Esophagus (tissue), 2 donors: ENCODE measurements at regions not wholly inside any gene's neighbourhood (a gene's known extent, or its start where the extent isn't known, plus 50 kb on each side); places are given as distances from the start of the nearest gene placed in this dataset.

Source experiments
- H3K27ac ChIP-seq, 2 donors: one replicate each; pipeline ENCODE4 v1.5.1; 2013; ENCODE audit warnings: low read depth in 2 of 2, mild to moderate bottlenecking in 2 of 2, inconsistent platforms in 1 of 2, low read length in 1 of 2, moderate library complexity in 1 of 2
- H3K27me3 ChIP-seq, 2 donors: one replicate each; pipeline ENCODE4 v1.6.1; 2013; ENCODE audit warnings: low read length in 2 of 2, control low read depth in 1 of 2, mild to moderate bottlenecking in 1 of 2; ENCODE audit not compliant: insufficient read depth in 2 of 2, control insufficient read depth in 1 of 2
- H3K36me3 ChIP-seq, 2 donors: one replicate each; pipeline ENCODE4 v1.6.1; 2013; ENCODE audit warnings: low read length in 1 of 2; ENCODE audit not compliant: control insufficient read depth in 2 of 2, insufficient read depth in 2 of 2
- H3K4me1 ChIP-seq, 2 donors: one replicate each; pipeline ENCODE4 v1.6.1; 2013; ENCODE audit warnings: low read length in 1 of 2; ENCODE audit not compliant: control insufficient read depth in 2 of 2, insufficient read depth in 2 of 2
- H3K4me3 ChIP-seq, 2 donors: one replicate each; pipeline ENCODE4 v1.5.1; 2013; ENCODE audit warnings: low read length in 2 of 2, mild to moderate bottlenecking in 2 of 2, low read depth in 1 of 2, moderate library complexity in 1 of 2
- H3K9me3 ChIP-seq, 2 donors: one replicate each; pipeline ENCODE4 v1.6.1; 2013; ENCODE audit warnings: mild to moderate bottlenecking in 2 of 2, low read depth in 1 of 2, low read length in 1 of 2, moderate library complexity in 1 of 2; ENCODE audit not compliant: control insufficient read depth in 2 of 2, insufficient read depth in 1 of 2
- WGBS, 2 donors: extraction: QIAGEN DNeasy Blood & Tissue Kit; methylation state at CpG; one replicate each; pipeline ENCODE4 v1.1.7; 2013; 5-methylcytosine and 5-hydroxymethylcytosine counted together
- donor health status: healthy with polysubstance abuse.
- donor health status: Bipolar disorder and iron deficiency.

DNA sequence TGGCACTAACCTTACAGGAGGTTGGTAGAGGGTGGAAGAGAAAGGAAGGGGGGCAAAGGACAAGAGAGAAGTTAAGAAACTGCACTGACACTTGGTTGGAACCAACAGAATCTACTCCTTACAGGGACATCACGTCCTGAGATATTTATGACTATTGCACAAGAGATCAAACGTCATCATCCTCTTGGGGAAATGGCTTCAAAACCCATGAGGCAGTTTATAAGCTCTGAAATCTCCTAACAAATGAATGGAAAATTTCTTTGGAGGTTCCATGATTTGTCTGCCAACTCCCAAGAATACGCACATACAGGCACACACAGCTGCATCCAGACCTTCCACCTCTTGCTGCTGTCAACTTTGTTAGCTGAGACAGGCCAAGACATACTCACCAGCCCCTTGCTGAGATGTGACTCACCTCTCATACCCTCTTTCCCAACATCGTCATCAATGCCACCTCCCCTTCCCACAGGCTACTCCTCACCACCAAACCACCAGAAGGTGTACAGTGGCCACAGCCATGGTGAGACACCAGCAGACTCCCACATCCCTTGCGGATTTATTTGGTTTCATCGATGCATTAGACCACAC, 135.5 kb downstream of the SETD4 start:
- WGBS, 2 donors = 51 to 61% methylated on average over 6 of the region's 6 CpGs
- Histone ChIP-seq H3K9me3 (no peaks in the 10 kb centered on the region), H3K4me1 (peaks cover 0 to 3% of the 10 kb centered on the region in 2 donors), H3K27ac (no peak overlapping the region), H3K4me3 (no peak overlapping the region), H3K36me3 (no peaks in the 10 kb centered on the region), H3K27me3 (no peaks in the 10 kb centered on the region)

DNA sequence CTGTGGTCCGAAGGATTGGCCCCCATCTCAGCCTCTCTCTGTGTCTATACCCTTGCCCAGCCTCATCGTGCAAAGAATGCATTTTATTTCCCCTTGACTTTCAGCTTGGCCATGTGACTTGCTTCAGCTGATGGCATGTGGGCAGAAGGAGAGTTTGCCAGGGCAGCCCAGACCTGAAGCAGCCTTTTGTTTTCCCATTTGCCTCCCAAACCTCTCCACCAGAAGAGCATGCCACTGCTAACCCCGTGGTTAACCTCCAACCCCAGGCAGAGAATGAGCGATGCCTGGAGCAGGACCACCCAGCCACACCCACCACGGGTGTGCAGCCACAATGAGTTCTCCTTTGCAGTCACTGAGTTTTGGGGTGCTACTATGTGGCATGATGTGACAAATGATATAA, 136.4 kb downstream of the SETD4 start:
- H3K36me3 ChIP-seq = no peaks in the 10 kb centered on the region
- no peak overlapping the region for H3K27ac ChIP-seq
- H3K4me1 ChIP-seq = peaks cover 0 to 3% of the 10 kb centered on the region in 2 donors
- no peak overlapping the region for H3K4me3 ChIP-seq
- no peaks in the 10 kb centered on the region for H3K9me3 ChIP-seq
- 78 to 82% methylated on average over 5 of the region's 5 CpGs for WGBS, 2 donors
- no peaks in the 10 kb centered on the region for H3K27me3 ChIP-seq

DNA sequence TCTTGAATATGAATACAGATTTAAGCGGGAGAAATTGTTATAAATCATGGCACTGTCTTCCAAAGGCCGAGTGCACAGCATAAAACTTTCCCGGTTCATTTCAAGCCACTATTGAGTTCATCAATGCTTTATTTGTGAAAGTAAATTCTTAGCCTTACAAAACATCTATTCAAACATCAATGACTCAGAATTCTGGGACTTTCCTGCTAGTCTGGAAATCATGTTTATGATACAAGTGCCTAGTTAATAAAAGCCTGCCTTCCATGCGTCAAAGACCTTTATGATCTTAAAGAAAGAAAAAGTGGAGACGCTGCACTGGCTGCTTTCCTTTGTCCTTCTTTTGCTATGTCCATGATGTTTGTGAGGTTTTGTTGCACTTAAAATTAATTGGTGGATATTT, 137.7 kb downstream of the SETD4 start:
- Histone ChIP-seq H3K4me3 (no peak overlapping the region), H3K27ac (no peak overlapping the region)
- WGBS, 2 donors = 40 to 54% methylated on average over 5 of the region's 5 CpGs

DNA sequence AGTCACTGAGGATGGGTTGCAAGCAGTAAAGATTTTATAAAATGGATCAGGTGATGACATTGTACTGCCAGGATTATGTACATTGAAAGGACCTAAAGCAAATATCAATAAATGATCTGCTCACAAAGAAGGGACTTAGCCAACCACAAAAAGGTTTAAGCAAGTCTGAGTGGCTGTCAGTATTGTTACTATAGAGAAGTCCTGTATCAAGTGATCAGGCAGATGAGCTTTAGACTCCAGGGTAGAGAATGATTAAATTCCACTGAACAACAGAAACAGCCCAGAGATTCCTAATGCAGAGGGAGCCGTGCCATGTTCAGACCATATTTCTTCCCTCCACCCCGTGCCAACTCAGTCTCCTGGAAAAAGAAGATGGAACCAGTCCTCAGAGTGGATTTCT, 138.9 kb downstream of the SETD4 start:
- H3K27ac ChIP-seq = no peak overlapping the region
- no peaks in the 10 kb centered on the region for H3K36me3 ChIP-seq
- H3K4me3 ChIP-seq = no peak overlapping the region
- no peaks in the 10 kb centered on the region for H3K27me3 ChIP-seq
- H3K4me1 ChIP-seq = peaks cover 0 to 3% of the 10 kb centered on the region in 2 donors
- H3K9me3 ChIP-seq = no peaks in the 10 kb centered on the region
- 73 to 78% methylated on average over 2 of the region's 2 CpGs for WGBS, 2 donors

More for the DNA sequence above, 137.7 kb downstream of the SETD4 start:
- H3K36me3 ChIP-seq = no peaks in the 10 kb centered on the region
- H3K4me1 ChIP-seq = peaks cover 0 to 3% of the 10 kb centered on the region in 2 donors
- H3K9me3 ChIP-seq = no peaks in the 10 kb centered on the region
- no peaks in the 10 kb centered on the region for H3K27me3 ChIP-seq

DNA sequence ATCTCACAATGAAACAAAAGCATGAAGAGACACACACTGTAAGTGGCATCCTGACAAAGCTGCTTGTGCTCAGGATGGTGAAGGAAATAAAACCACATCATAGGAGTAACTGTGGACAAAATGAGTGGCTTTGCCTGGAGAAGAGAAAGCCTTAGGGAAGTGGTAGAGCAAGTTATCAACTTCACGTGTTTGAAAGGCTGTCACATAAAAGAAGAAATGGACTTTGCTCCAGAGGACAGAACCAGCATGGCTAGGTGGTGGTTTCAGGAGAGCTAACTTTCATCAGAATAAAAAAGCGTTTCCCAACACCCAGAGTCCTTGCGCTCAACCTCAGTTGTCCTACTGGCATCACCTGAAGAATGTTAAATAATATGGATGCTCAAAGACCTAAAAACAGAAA, 139.9 kb downstream of the SETD4 start:
- Histone ChIP-seq H3K27me3 (no peaks in the 10 kb centered on the region), H3K9me3 (no peaks in the 10 kb centered on the region), H3K36me3 (no peaks in the 10 kb centered on the region), H3K4me3 (no peak overlapping the region), H3K4me1 (peaks cover 0 to 3% of the 10 kb centered on the region in 2 donors), H3K27ac (no peak overlapping the region)
- 71 to 72% methylated on average over 3 of the region's 3 CpGs for WGBS, 2 donors

DNA sequence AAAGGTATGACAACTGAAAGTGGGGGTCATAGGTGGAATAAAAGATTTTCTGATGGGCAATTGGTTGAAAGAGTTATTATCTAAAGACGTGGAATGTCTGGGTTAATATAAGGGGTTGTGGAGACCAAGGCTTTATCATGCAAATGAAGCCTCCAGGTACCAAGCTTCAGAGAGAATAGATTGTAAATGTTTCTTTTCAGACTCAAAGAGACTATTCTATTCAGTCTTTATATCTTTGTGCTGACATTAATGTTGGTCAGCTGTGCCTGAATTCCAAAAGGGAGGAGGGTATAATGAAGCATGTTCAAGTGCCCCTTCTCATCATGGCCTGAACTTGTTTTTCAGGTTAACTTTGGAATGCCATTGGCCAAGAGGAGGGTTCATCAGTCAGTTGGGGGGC, 145.3 kb downstream of the SETD4 start:
- H3K4me3 ChIP-seq = no peak overlapping the region
- 74% methylated on average over 1 of the region's 1 CpG for WGBS, 2 donors
- no peaks in the 10 kb centered on the region for H3K27me3 ChIP-seq
- no peak overlapping the region for H3K27ac ChIP-seq
- no peaks in the 10 kb centered on the region for H3K4me1 ChIP-seq
- H3K9me3 ChIP-seq = no peaks in the 10 kb centered on the region
- H3K36me3 ChIP-seq = no peaks in the 10 kb centered on the region

DNA sequence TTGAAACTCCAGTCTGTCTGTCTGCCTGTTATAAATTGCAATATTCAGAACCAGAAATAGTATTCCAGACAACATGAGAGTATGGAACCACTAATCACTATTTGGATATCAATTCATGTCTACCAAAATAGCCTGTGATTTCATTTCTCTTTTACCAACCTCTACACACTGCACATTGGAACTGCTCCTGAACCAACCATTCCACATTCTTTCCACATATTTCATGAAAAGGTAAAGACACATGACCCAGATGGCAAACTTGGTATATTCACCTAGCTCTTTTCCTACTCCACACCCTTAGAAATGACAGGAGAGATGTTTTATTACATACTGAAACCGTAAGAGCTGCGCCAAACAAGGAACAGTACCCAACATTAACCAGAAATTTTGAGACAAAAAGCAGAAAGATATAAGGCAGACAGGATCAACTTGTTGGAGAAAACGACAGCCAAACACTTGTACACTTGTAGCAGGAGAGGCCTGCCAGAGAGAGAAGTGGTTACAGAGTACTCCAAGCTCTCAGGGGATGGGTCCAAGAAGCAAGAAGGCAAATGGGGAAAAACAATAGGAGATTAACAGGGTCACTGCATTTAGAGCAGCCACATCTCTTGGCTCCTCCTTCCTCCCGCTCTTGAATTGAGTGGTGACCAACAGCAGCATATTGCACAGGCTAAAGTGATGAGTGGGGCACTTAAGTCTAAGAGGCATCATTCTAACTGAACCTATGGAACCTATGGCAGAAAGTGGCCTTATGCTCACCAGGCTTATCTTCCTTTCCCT, 148.7 kb downstream of the SETD4 start:
- H3K4me1 ChIP-seq = no peaks in the 10 kb centered on the region
- H3K36me3 ChIP-seq = no peaks in the 10 kb centered on the region
- no peaks in the 10 kb centered on the region for H3K9me3 ChIP-seq
- H3K4me3 ChIP-seq = no peak overlapping the region
- H3K27me3 ChIP-seq = no peaks in the 10 kb centered on the region
- H3K27ac ChIP-seq = no peak overlapping the region
- 73 to 82% methylated on average over 4 of the region's 4 CpGs for WGBS, 2 donors

DNA sequence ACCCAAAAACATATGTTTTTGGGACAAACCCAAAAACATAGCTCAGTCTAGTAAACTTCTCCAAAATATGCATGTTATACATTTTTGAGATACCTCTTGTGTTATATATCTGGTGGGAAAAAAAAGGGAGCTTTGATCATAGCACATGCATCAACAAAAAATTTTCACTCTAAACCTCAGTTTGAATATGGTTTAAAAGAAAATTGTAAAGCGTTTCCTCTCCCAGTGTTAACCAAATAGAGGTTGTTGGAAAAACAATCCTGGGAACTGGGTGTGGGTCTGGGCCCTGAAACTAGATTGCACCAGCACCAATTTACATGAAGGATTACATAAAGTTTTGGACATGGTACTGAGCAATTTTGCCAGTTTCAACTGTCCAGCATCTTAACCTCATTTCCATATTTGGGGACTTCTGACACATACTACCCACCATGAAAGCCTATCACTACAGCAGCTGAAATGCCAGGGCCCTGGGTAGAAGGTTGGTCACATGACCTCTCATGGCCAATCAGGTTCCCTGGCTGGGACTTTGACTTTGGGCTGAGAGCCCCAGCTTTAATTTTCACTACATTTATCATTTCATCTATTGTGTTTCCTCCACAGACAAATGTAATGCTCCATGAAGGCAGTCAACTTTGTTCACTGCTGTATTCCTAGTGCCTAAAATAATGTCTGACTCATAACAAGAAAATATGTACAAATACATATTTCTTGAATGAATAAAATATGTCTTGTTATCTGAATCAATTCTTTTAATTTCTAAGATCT, 150.7 kb downstream of the SETD4 start:
- 75 to 78% methylated on average over 1 of the region's 1 CpG for WGBS, 2 donors
- Histone ChIP-seq H3K27me3 (no peaks in the 10 kb centered on the region), H3K4me1 (no peaks in the 10 kb centered on the region), H3K9me3 (no peaks in the 10 kb centered on the region), H3K4me3 (no peak overlapping the region), H3K36me3 (no peaks in the 10 kb centered on the region), H3K27ac (no peak overlapping the region)

DNA sequence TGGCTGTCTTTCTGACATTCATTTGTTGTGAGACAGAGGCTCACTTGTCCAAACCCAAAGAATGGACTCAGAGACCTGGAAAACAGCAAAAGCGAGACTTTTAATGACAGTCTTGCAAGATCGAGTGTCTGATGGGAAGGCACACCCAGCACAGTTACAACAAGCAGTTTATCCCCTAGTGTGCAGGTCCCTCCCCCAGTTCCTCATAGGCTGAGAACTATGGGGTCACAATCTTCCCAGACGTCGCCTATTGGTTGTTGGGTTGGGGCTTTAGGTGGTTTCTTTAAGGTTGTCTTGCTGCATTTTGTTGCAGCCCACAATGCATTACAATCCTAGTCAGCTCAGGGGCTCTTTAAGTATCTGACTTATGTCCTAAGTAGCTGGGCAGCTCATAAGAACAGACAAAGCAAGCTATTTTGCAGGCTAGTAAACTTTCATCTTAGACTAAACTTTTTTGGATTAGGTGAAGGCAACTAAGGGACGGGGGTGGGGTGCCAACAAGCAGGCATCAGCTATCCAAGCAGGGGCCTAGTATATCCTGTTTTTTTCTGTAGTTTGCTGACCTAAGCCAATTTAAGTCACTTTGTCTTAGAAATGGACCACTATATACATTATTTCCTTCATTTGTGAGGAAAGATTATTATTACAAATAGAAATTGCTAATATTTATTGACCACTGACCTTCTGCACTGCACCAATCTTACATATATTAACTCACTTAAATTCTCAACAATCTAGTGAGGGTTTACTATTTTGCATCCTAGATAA, 151.8 kb downstream of the SETD4 start:
- Histone ChIP-seq H3K36me3 (no peaks in the 10 kb centered on the region), H3K27ac (no peak overlapping the region), H3K27me3 (no peaks in the 10 kb centered on the region), H3K9me3 (no peaks in the 10 kb centered on the region), H3K4me1 (no peaks in the 10 kb centered on the region), H3K4me3 (no peak overlapping the region)
- 87 to 90% methylated on average over 5 of the region's 5 CpGs for WGBS, 2 donors
